ENCODE measurements at regions not wholly inside any gene's neighbourhood (a gene's known extent, or its start where the extent isn't known, plus 50 kb on each side); places are given as distances from the start of the nearest gene placed in this dataset.

DNA sequence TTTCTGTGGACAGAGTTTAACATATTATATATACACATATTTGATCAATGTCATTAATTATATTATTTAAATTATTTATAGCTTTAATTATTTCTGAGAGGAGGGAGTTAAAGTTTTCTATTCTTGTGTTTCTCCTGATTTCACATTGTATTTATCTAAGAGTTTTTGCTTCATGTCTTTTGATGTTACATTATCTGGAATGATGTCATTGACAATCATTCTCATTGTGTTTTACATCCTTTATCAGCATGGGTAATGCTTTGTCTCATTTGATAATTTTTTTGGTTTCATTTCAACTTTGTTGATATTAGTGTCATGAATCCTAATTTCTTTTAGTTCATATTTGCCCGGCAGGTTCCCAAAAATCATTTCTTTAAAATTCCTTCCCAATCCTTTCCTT is 56.7 kb upstream of the TOX2 start:
- TF ChIP-seq TAF1 (IDR thresholded peaks at IDR 0.05; ENCODE audit: low read depth) (no peak), CEBPB (IDR thresholded peaks at IDR 0.05) (no peak), CREB1 (IDR thresholded peaks at IDR 0.05; ENCODE audit: low read depth) (no peak), TEAD4 (IDR thresholded peaks at IDR 0.05) (no peak), NFIC (IDR thresholded peaks at IDR 0.05) (no peak), FOXM1 (IDR thresholded peaks at IDR 0.05; ENCODE audit: borderline replicate concordance, low read depth) (no peak), TCF12 (IDR thresholded peaks at IDR 0.05; ENCODE audit: low read depth) (no peak), REST (IDR thresholded peaks at IDR 0.05; ENCODE audit: low read depth) (no peak), EGR1 (IDR thresholded peaks at IDR 0.05) (no peak), YY1 (IDR thresholded peaks at IDR 0.05; ENCODE audit: low read depth) (no peak), EP300 (IDR thresholded peaks at IDR 0.05; ENCODE audit: borderline replicate concordance) (no peak), USF1 (IDR thresholded peaks at IDR 0.05) (no peak), RAD21 (IDR thresholded peaks at IDR 0.05; ENCODE audit: low read depth) (no peak), ZBTB7A (IDR thresholded peaks at IDR 0.05; ENCODE audit: low read depth) (no peak)
- TF ChIP-seq, protein P1, sequence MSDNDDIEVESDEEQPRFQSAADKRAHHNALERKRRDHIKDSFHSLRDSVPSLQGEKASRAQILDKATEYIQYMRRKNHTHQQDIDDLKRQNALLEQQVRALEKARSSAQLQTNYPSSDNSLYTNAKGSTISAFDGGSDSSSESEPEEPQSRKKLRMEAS (IDR thresholded peaks at IDR 0.05), result no peak

GRCh38 chr20:43857127-43857526 is 57.5 kb upstream of the TOX2 start:
- no peak for TF ChIP-seq REST (IDR thresholded peaks at IDR 0.05; ENCODE audit: low read depth)
- TF ChIP-seq ZBTB7A (IDR thresholded peaks at IDR 0.05; ENCODE audit: low read depth), result no peak
- TF ChIP-seq, protein P1 (IDR thresholded peaks at IDR 0.05), result no peak
- no peak for TF ChIP-seq YY1 (IDR thresholded peaks at IDR 0.05; ENCODE audit: low read depth)
- TF ChIP-seq FOXM1 (IDR thresholded peaks at IDR 0.05; ENCODE audit: borderline replicate concordance, low read depth), result no peak
- no peak for TF ChIP-seq TAF1 (IDR thresholded peaks at IDR 0.05; ENCODE audit: low read depth)
- no peak for TF ChIP-seq EGR1 (IDR thresholded peaks at IDR 0.05)

- no peak for TF ChIP-seq CREB1 (IDR thresholded peaks at IDR 0.05; ENCODE audit: low read depth)
- no peak for TF ChIP-seq ZBTB7A (IDR thresholded peaks at IDR 0.05; ENCODE audit: low read depth)
- TF ChIP-seq TEAD4 (IDR thresholded peaks at IDR 0.05), result no peak
- TF ChIP-seq CEBPB (IDR thresholded peaks at IDR 0.05), result no peak
- no peak for TF ChIP-seq RAD21 (IDR thresholded peaks at IDR 0.05; ENCODE audit: low read depth)
- TF ChIP-seq FOXM1 (IDR thresholded peaks at IDR 0.05; ENCODE audit: borderline replicate concordance, low read depth), result no peak
- no peak for TF ChIP-seq EP300 (IDR thresholded peaks at IDR 0.05; ENCODE audit: borderline replicate concordance)
- TF ChIP-seq EGR1 (IDR thresholded peaks at IDR 0.05), result no peak
- TF ChIP-seq, protein P1 (IDR thresholded peaks at IDR 0.05), result no peak
- TF ChIP-seq YY1 (IDR thresholded peaks at IDR 0.05; ENCODE audit: low read depth), result no peak
- no peak for TF ChIP-seq TAF1 (IDR thresholded peaks at IDR 0.05; ENCODE audit: low read depth)
- TF ChIP-seq USF1 (IDR thresholded peaks at IDR 0.05), result no peak
- TF ChIP-seq TCF12 (IDR thresholded peaks at IDR 0.05; ENCODE audit: low read depth), result no peak
- no peak for TF ChIP-seq NFIC (IDR thresholded peaks at IDR 0.05)
- no peak for TF ChIP-seq REST (IDR thresholded peaks at IDR 0.05; ENCODE audit: low read depth)
Observed at GRCh38 chr20:43855803-43856202, 58.8 kb upstream of the TOX2 start.

GRCh38 chr20:43853918-43854317 is 60.7 kb upstream of the TOX2 start:
- TF ChIP-seq TAF1 (IDR thresholded peaks at IDR 0.05; ENCODE audit: low read depth) (no peak), TEAD4 (IDR thresholded peaks at IDR 0.05) (no peak), ZBTB7A (IDR thresholded peaks at IDR 0.05; ENCODE audit: low read depth) (no peak), REST (IDR thresholded peaks at IDR 0.05; ENCODE audit: low read depth) (no peak), EP300 (IDR thresholded peaks at IDR 0.05; ENCODE audit: borderline replicate concordance) (no peak), TCF12 (IDR thresholded peaks at IDR 0.05; ENCODE audit: low read depth) (no peak), NFIC (IDR thresholded peaks at IDR 0.05) (no peak), EGR1 (IDR thresholded peaks at IDR 0.05) (no peak), CREB1 (IDR thresholded peaks at IDR 0.05; ENCODE audit: low read depth) (no peak), RAD21 (IDR thresholded peaks at IDR 0.05; ENCODE audit: low read depth) (no peak), YY1 (IDR thresholded peaks at IDR 0.05; ENCODE audit: low read depth) (no peak), FOXM1 (IDR thresholded peaks at IDR 0.05; ENCODE audit: borderline replicate concordance, low read depth) (no peak), USF1 (IDR thresholded peaks at IDR 0.05) (no peak)
- TF ChIP-seq, protein P1 (IDR thresholded peaks at IDR 0.05), result no peak
